Dermis microvascular lymphatic vessel endothelial cell (primary cell): ENCODE measurements at regions not wholly inside any gene's neighbourhood (a gene's known extent, or its start where the extent isn't known, plus 50 kb on each side); places are given as distances from the start of the nearest gene placed in this dataset.
"Not testable (repeated sequence)": the region's sequence is repeated elsewhere in the genome, so short reads cannot be mapped to it uniquely, and the experiment has no call there.

Source experiments
- DNase-seq, 2 donors: peaks; one replicate each; pipeline versions ENCODE4 v3.0.0 to v3.0.0-alpha.2; 2010; ENCODE audit warnings: low read depth in 2 of 2

- no peak for DNase-seq
Observed at GRCh38 chr1:29697391-29697780, 461.1 kb downstream of the PTPRU start.

GRCh38 chr1:29696656-29697390, 460.5 kb downstream of the PTPRU start:
- DNase-seq, result no peak

GRCh38 chr1:29695803-29696202, 459.5 kb downstream of the PTPRU start:
- DNase-seq, result no peak

- no peak for DNase-seq
Observed at GRCh38 chr1:29695036-29695435, 458.7 kb downstream of the PTPRU start.

GRCh38 chr1:29691499-29691898, 455.2 kb downstream of the PTPRU start:
- DNase-seq, result no peak

GRCh38 chr1:29690156-29690555, 453.8 kb downstream of the PTPRU start:
- DNase-seq, result no peak

GRCh38 chr1:29689372-29690030, 453.2 kb downstream of the PTPRU start:
- DNase-seq, result no peak

GRCh38 chr1:29688471-29689365, 452.4 kb downstream of the PTPRU start:
- peak in 1 of 2 donors; percentile 63 for DNase-seq

- DNase-seq, result no peak
Observed at GRCh38 chr1:29687601-29688244, 451.4 kb downstream of the PTPRU start.

GRCh38 chr1:29687166-29687565, 450.8 kb downstream of the PTPRU start:
- DNase-seq, result no peak

- no peak for DNase-seq
Observed at GRCh38 chr1:29686012-29686930, 449.9 kb downstream of the PTPRU start.

GRCh38 chr1:29685387-29685786, 449.1 kb downstream of the PTPRU start:
- no peak for DNase-seq

- no peak for DNase-seq
Observed at GRCh38 chr1:29684141-29684540, 447.8 kb downstream of the PTPRU start.

- DNase-seq, result no peak
Observed at GRCh38 chr1:29683472-29683871, 447.1 kb downstream of the PTPRU start.

GRCh38 chr1:29682919-29683295, 446.6 kb downstream of the PTPRU start:
- no peak for DNase-seq

- no peak for DNase-seq
Observed at GRCh38 chr1:29682171-29682918, 446.0 kb downstream of the PTPRU start.

GRCh38 chr1:29681416-29681815, 445.1 kb downstream of the PTPRU start:
- not testable (repeated sequence) for DNase-seq

GRCh38 chr1:29679828-29680558, 443.7 kb downstream of the PTPRU start:
- no peak for DNase-seq

GRCh38 chr1:29679316-29679715, 443.0 kb downstream of the PTPRU start:
- no peak for DNase-seq
